ENCODE measurements at regions not wholly inside any gene's neighbourhood (a gene's known extent, or its start where the extent isn't known, plus 50 kb on each side); places are given as distances from the start of the nearest gene placed in this dataset.

DNA sequence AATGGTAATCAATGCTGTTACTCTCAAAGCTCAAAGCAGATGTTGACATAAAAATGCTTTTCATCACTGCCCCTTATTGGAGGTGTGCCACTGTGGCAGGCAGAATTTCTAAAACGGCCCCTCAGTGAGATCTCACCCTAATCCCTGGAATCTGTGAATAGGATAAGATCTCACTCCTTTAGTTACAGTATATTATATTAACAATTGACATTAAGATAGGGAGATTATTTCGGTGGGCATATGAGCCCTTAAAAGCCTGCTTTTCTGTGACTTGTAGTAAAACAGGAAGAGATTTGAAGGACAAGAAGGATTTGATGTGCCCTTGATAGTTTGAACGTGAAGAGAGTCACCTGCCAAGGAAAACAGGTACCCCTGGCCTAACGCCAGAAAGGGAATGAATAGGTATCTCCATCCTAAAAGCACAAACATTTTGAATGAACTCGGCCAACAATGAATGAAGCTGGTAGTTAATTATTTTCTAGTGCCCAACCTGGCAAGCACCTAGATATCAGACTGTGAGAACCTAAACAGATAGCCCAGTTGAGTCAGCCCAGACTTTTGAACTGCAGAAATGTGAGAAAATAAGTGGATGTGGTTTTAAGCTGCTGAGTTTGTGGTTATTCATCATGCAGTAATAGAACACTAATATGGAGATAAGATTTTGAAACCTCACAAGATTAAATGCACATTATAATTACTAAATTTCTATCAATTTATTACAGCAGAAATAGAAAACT is 881.6 kb downstream of the PCDH18 start:
- TF ChIP-seq, protein P1, sequence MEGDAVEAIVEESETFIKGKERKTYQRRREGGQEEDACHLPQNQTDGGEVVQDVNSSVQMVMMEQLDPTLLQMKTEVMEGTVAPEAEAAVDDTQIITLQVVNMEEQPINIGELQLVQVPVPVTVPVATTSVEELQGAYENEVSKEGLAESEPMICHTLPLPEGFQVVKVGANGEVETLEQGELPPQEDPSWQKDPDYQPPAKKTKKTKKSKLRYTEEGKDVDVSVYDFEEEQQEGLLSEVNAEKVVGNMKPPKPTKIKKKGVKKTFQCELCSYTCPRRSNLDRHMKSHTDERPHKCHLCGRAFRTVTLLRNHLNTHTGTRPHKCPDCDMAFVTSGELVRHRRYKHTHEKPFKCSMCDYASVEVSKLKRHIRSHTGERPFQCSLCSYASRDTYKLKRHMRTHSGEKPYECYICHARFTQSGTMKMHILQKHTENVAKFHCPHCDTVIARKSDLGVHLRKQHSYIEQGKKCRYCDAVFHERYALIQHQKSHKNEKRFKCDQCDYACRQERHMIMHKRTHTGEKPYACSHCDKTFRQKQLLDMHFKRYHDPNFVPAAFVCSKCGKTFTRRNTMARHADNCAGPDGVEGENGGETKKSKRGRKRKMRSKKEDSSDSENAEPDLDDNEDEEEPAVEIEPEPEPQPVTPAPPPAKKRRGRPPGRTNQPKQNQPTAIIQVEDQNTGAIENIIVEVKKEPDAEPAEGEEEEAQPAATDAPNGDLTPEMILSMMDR (tag by site-specific recombination; IDR thresholded peaks at IDR 0.05), result no peak
- no peak for TF ChIP-seq ZNF747 (tag by site-specific recombination; IDR thresholded peaks at IDR 0.05)
- TF ChIP-seq ZNF121 (tag by site-specific recombination; IDR thresholded peaks at IDR 0.05), result no peak
- TF ChIP-seq ZNF449 (tag by site-specific recombination; IDR thresholded peaks at IDR 0.05), result no peak
- no peak for TF ChIP-seq MEIS1 (CRISPR knock-in tag; IDR thresholded peaks at IDR 0.05; ENCODE audit: borderline replicate concordance)
- no peak for TF ChIP-seq ZNF133 (tag by site-specific recombination; IDR thresholded peaks at IDR 0.05)
- TF ChIP-seq ZSCAN23 (tag by site-specific recombination; IDR thresholded peaks at IDR 0.05), result no peak
- TF ChIP-seq, protein P2, sequence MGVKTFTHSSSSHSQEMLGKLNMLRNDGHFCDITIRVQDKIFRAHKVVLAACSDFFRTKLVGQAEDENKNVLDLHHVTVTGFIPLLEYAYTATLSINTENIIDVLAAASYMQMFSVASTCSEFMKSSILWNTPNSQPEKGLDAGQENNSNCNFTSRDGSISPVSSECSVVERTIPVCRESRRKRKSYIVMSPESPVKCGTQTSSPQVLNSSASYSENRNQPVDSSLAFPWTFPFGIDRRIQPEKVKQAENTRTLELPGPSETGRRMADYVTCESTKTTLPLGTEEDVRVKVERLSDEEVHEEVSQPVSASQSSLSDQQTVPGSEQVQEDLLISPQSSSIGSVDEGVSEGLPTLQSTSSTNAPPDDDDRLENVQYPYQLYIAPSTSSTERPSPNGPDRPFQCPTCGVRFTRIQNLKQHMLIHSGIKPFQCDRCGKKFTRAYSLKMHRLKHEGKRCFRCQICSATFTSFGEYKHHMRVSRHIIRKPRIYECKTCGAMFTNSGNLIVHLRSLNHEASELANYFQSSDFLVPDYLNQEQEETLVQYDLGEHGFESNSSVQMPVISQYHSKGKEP (tag by site-specific recombination; IDR thresholded peaks at IDR 0.05), result no peak
- TF ChIP-seq ZNF621 (tag by site-specific recombination; IDR thresholded peaks at IDR 0.05), result no peak
- no peak for TF ChIP-seq ATF2 (tag by site-specific recombination; IDR thresholded peaks at IDR 0.05; ENCODE audit: low read depth)
